Transverse colon (tissue), 4 donors: ENCODE measurements at regions not wholly inside any gene's neighbourhood (a gene's known extent, or its start where the extent isn't known, plus 50 kb on each side); places are given as distances from the start of the nearest gene placed in this dataset.

ENCODE experiments used
- DNase-seq: peaks from one replicate; pipeline ENCODE4 v3.0.0-alpha.2; 2019
- H3K27ac ChIP-seq, 4 donors: fragments of 200-600 bp; sonication (generic); 2 replicates each; pipeline ENCODE4 v1.5.1; 2016 to 2018; ENCODE audit warnings: inconsistent platforms in 4 of 4
- H3K27me3 ChIP-seq: fragments of 200-600 bp; sonication (generic); 2 replicates; pipeline ENCODE4 v1.5.1; 2017; ENCODE audit warnings: inconsistent platforms
- H3K36me3 ChIP-seq, 4 donors: fragments of 200-600 bp; sonication (generic); 2 replicates each; pipeline ENCODE4 v1.5.1; 2017 to 2019; ENCODE audit warnings: inconsistent platforms in 4 of 4
- H3K4me1 ChIP-seq, 4 donors: fragments of 200-600 bp; sonication (generic); 2 replicates each; pipeline ENCODE4 v1.5.1; 2017 to 2020; ENCODE audit warnings: inconsistent platforms in 4 of 4
- H3K4me3 ChIP-seq, 4 donors: fragments of 200-600 bp; sonication (generic); 1 replicate in 1 of 4; 2 replicates in 3 of 4; pipeline versions ENCODE4 v1.5.1 to v1.6.1; 2017 to 2019; ENCODE audit warnings: inconsistent platforms in 4 of 4
- H3K9me3 ChIP-seq, 2 donors: fragments of 200-600 bp; sonication (generic); 2 replicates each; pipeline ENCODE4 v1.5.1; 2017 to 2019; ENCODE audit warnings: inconsistent platforms in 2 of 2
- EP300 ChIP-seq: sonication (generic); formaldehyde crosslinking; IDR thresholded peaks from one replicate; pipeline ENCODE4 v1.6.1; 2017; ENCODE audit warnings: antibody characterized with exemption, low read depth
- POLR2A ChIP-seq: fragments of 450-650 bp; IDR thresholded peaks from one replicate; pipeline ENCODE4 v1.6.1; 2016; ENCODE audit warnings: antibody characterized with exemption, mild to moderate bottlenecking, moderate library complexity
- POLR2AphosphoS5 ChIP-seq, 3 donors: sonication (generic); formaldehyde crosslinking; IDR thresholded peaks; one replicate each; pipeline ENCODE4 v1.6.1; 2016; ENCODE audit warnings: antibody characterized with exemption in 3 of 3
- WGBS, 2 donors: methylation state at CpG; one replicate each; pipeline ENCODE4 v1.1.5; 2018; ENCODE audit warnings: low coverage in 1 of 2; 5-methylcytosine and 5-hydroxymethylcytosine counted together
- in situ Hi-C, 4 donors: fragments of 200-750 bp; cut with MboI; loops; one replicate each; pipeline versions ENCODE4 v1.15.0 to v1.15.1; 2017; ENCODE audit warnings: low sequenced_read_pairs in 3 of 4, low pct_ligation_motif_present in 1 of 4, low pct_unique_long_range_greater_than_20kb in 1 of 4
- intact Hi-C: fragments of 100-400 bp; cut with DNase I; formaldehyde crosslinking; loops from one replicate; pipeline ENCODE4 v1.15.1; 2023; ENCODE audit warnings: low total_unique reads
- TF ChIP-seq, protein P1 (sequence below), 5 experiments: fragments of 200-600 bp in 3 of 5; fragments of 450-650 bp in 2 of 5; sonication (generic) in 3 of 5; IDR thresholded peaks; 1 replicate in 2 of 5; 2 replicates in 3 of 5; pipeline ENCODE4 v1.5.1; 2016 to 2017; ENCODE audit warnings: antibody characterized with exemption in 5 of 5, inconsistent platforms in 3 of 5, mild to moderate bottlenecking in 2 of 5, moderate library complexity in 1 of 5

- TF ChIP-seq EP300 (no peak), POLR2AphosphoS5 (IDR thresholded peaks at IDR 0.05) (no peak), POLR2A (no peak)
- TF ChIP-seq, protein P1, sequence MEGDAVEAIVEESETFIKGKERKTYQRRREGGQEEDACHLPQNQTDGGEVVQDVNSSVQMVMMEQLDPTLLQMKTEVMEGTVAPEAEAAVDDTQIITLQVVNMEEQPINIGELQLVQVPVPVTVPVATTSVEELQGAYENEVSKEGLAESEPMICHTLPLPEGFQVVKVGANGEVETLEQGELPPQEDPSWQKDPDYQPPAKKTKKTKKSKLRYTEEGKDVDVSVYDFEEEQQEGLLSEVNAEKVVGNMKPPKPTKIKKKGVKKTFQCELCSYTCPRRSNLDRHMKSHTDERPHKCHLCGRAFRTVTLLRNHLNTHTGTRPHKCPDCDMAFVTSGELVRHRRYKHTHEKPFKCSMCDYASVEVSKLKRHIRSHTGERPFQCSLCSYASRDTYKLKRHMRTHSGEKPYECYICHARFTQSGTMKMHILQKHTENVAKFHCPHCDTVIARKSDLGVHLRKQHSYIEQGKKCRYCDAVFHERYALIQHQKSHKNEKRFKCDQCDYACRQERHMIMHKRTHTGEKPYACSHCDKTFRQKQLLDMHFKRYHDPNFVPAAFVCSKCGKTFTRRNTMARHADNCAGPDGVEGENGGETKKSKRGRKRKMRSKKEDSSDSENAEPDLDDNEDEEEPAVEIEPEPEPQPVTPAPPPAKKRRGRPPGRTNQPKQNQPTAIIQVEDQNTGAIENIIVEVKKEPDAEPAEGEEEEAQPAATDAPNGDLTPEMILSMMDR (IDR thresholded peaks at IDR 0.05) = no peak
- no peak for DNase-seq
- Histone ChIP-seq H3K27ac (no peak overlapping the region), H3K4me1 (no peaks in the 10 kb centered on the region), H3K27me3 (no peaks in the 10 kb centered on the region), H3K9me3 (no peaks in the 10 kb centered on the region), H3K4me3 (no peak overlapping the region), H3K36me3 (no peaks in the 10 kb centered on the region)
- in situ Hi-C loops (no loop called here), intact Hi-C loops (no loop called here)
- 69 to 85% methylated on average over 2 of the region's 2 CpGs for WGBS, 2 donors
These were observed 128.6 kb upstream of the ACTBL2 start for GRCh38 chr5:57611177-57611576.

- Histone ChIP-seq H3K36me3 (no peaks in the 10 kb centered on the region), H3K4me3 (no peak overlapping the region), H3K27me3 (no peaks in the 10 kb centered on the region), H3K4me1 (no peaks in the 10 kb centered on the region), H3K9me3 (no peaks in the 10 kb centered on the region), H3K27ac (no peak overlapping the region)
- no peak for DNase-seq
- intact Hi-C loops = no loop called here
- in situ Hi-C loops = no loop called here
- TF ChIP-seq EP300 (no peak), POLR2A (no peak)
These were observed 125.9 kb upstream of the ACTBL2 start for GRCh38 chr5:57608542-57608941.

GRCh38 chr5:57601996-57602395 lies 119.4 kb upstream of the ACTBL2 start:
- TF ChIP-seq, protein P1 (IDR thresholded peaks at IDR 0.05) = no peak
- no peak for TF ChIP-seq EP300
- TF ChIP-seq POLR2AphosphoS5 (IDR thresholded peaks at IDR 0.05) = no peak
- TF ChIP-seq POLR2A = no peak
- no peaks in the 10 kb centered on the region for H3K36me3 ChIP-seq
- no peak overlapping the region for H3K4me3 ChIP-seq
- no peaks in the 10 kb centered on the region for H3K27me3 ChIP-seq
- DNase-seq = no peak
- in situ Hi-C loops = no loop called here
- H3K4me1 ChIP-seq = no peaks in the 10 kb centered on the region
- H3K9me3 ChIP-seq = no peaks in the 10 kb centered on the region
- intact Hi-C loops = loop anchor here (2.0 kb wide), 1 partner anchor 77 kb away; no protein-coding TSS in a partner anchor
- WGBS, 2 donors = 83 to 85% methylated on average over 4 of the region's 4 CpGs
- H3K27ac ChIP-seq = no peak overlapping the region

DNA sequence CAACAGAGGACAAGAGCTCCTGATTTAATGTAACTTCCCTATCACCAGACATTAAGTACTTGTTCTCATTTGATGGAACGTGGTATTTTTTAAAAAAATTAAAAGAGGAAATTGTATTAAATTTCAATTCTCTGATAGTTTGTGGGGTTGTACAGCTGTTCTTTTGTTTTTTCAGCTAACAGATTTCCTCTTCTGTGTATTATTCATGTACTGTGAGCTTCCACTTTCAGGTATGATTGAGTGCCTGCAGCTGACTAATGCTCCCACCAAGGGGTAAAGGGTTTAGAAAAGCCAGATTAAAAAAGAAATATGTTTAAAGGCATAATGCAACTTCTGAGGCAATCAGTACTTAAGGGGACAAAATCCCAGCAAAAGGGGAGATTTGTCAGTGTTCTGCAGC lies 117.7 kb upstream of the ACTBL2 start:
- Histone ChIP-seq H3K27me3 (no peaks in the 10 kb centered on the region), H3K36me3 (no peaks in the 10 kb centered on the region), H3K27ac (no peak overlapping the region), H3K9me3 (no peaks in the 10 kb centered on the region), H3K4me3 (no peak overlapping the region), H3K4me1 (no peaks in the 10 kb centered on the region)
- intact Hi-C loops = no loop called here
- 50 to 73% methylated on average over 1 of the region's 1 CpG for WGBS, 2 donors
- in situ Hi-C loops = no loop called here
- no peak for TF ChIP-seq POLR2A
- TF ChIP-seq POLR2AphosphoS5 (IDR thresholded peaks at IDR 0.05) = no peak
- TF ChIP-seq, protein P1 (IDR thresholded peaks at IDR 0.05) = no peak
- no peak for TF ChIP-seq EP300
- DNase-seq = no peak

- TF ChIP-seq EP300 (no peak), POLR2A (no peak), POLR2AphosphoS5 (IDR thresholded peaks at IDR 0.05) (no peak)
- TF ChIP-seq, protein P1 (IDR thresholded peaks at IDR 0.05) = no peak
- in situ Hi-C loops = no loop called here
- H3K27ac ChIP-seq = no peak overlapping the region
These were observed 116.1 kb upstream of the ACTBL2 start for GRCh38 chr5:57598756-57599155.

More at GRCh38 chr5:57598756-57599155, 116.1 kb upstream of the ACTBL2 start:
- intact Hi-C loops = no loop called here
- Histone ChIP-seq H3K9me3 (no peaks in the 10 kb centered on the region), H3K27me3 (no peaks in the 10 kb centered on the region), H3K4me1 (no peaks in the 10 kb centered on the region), H3K36me3 (no peaks in the 10 kb centered on the region), H3K4me3 (no peak overlapping the region)
- 67 to 83% methylated on average over 2 to 3 of the region's 3 CpGs for WGBS, 2 donors
- no peak for DNase-seq
